ENCODE measurements at regions not wholly inside any gene's neighbourhood (a gene's known extent, or its start where the extent isn't known, plus 50 kb on each side); places are given as distances from the start of the nearest gene placed in this dataset.

DNA sequence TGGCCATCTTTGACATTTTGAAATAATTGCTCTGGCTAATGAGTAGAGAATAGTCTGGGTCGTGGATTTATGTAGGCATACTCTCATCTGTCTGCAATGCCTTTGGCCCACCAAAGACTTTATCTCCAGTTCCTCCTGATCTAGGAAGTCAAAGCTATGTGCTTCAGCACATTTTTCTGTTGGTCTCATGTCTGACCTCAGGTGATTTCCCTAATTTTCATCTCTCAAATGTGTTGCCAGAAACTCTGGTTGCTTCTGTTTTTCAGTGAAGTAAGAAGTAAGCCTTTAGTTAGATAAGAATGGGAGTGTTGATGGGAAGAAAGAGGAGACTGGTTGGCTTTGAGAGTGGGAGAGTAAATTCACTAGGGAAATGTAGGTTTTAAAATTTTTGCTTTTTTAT, 66.4 kb downstream of the GPR88 start:
- H3K4me3 ChIP-seq (ENCODE audit: low read depth in 1 of 2, low read length in 2 of 2): no peak overlapping the region
- DNase-seq (no peak), ATAC-seq (ENCODE audit: insufficient read depth, low read depth) (no peak)
- H3K9ac ChIP-seq (ENCODE audit: low read depth, low read length): no peak overlapping the region
- H3K36me3 ChIP-seq (ENCODE audit: insufficient read depth, low read length): no peaks in the 10 kb centered on the region
- H3K4me2 ChIP-seq (ENCODE audit: insufficient read depth, low read length): no peak overlapping the region
- TF ChIP-seq EZH2 (IDR thresholded peaks at IDR 0.05; ENCODE audit: borderline replicate concordance, low read depth, low read length, severe bottlenecking): no peak
- no peak for TF ChIP-seq CTCF (IDR thresholded peaks at IDR 0.05; ENCODE audit: borderline replicate concordance, extremely low read depth, low read length, poor library complexity, severe bottlenecking)
- no peaks in the 10 kb centered on the region for H3K4me1 ChIP-seq (ENCODE audit: insufficient read depth, low read length)
- H3K27ac ChIP-seq (ENCODE audit: low read length): no peak overlapping the region
- H3K79me2 ChIP-seq (ENCODE audit: insufficient read depth, low read length): no peaks in the 10 kb centered on the region
- no peaks in the 10 kb centered on the region for H3K27me3 ChIP-seq (ENCODE audit: insufficient read depth, low read length, poor library complexity)
- H2AFZ ChIP-seq (ENCODE audit: low read depth, low read length): no peak overlapping the region
- H4K20me1 ChIP-seq (ENCODE audit: insufficient read depth, low read length): no peaks in the 10 kb centered on the region
- H3K9me3 ChIP-seq (ENCODE audit: insufficient read depth, low read length, severe bottlenecking): peaks cover 4% of the 10 kb centered on the region

DNA sequence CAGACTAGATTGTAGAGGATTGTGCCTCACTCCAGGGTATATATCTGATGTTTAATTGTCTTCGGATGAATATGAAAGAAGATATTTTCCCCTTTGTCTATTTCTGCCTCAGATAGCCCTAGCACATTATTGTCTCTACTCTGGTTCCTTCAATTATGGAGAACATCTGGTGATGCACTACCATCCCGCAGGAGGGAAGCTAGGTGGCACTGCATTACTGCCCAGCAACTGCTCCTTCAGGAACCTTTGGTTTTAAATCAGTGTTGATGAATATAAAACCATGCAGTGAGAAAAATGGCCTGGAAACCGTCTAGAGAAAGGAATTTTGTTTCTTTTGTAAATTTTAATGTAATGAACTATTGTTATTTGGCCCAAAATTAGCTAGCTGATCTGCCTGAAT, 68.5 kb downstream of the GPR88 start:
- no peak overlapping the region for H3K9ac ChIP-seq (ENCODE audit: low read depth, low read length)
- ATAC-seq (ENCODE audit: insufficient read depth, low read depth) (peak; percentile 58; the same call in 1 of the 3 replicates), DNase-seq (no peak)
- H3K27ac ChIP-seq (ENCODE audit: low read length): no peak overlapping the region
- H3K36me3 ChIP-seq (ENCODE audit: insufficient read depth, low read length): no peaks in the 10 kb centered on the region
- no peak overlapping the region for H3K4me3 ChIP-seq (ENCODE audit: low read depth in 1 of 2, low read length in 2 of 2)
- no peaks in the 10 kb centered on the region for H4K20me1 ChIP-seq (ENCODE audit: insufficient read depth, low read length)
- H3K9me3 ChIP-seq (ENCODE audit: insufficient read depth, low read length, severe bottlenecking): peaks cover 4% of the 10 kb centered on the region
- H3K79me2 ChIP-seq (ENCODE audit: insufficient read depth, low read length): no peaks in the 10 kb centered on the region
- no peaks in the 10 kb centered on the region for H3K27me3 ChIP-seq (ENCODE audit: insufficient read depth, low read length, poor library complexity)
- no peaks in the 10 kb centered on the region for H3K4me1 ChIP-seq (ENCODE audit: insufficient read depth, low read length)
- no peak overlapping the region for H3K4me2 ChIP-seq (ENCODE audit: insufficient read depth, low read length)
- TF ChIP-seq CTCF (IDR thresholded peaks at IDR 0.05; ENCODE audit: borderline replicate concordance, extremely low read depth, low read length, poor library complexity, severe bottlenecking) (peak; percentile 58), EZH2 (IDR thresholded peaks at IDR 0.05; ENCODE audit: borderline replicate concordance, low read depth, low read length, severe bottlenecking) (no peak)
- no peak overlapping the region for H2AFZ ChIP-seq (ENCODE audit: low read depth, low read length)

DNA sequence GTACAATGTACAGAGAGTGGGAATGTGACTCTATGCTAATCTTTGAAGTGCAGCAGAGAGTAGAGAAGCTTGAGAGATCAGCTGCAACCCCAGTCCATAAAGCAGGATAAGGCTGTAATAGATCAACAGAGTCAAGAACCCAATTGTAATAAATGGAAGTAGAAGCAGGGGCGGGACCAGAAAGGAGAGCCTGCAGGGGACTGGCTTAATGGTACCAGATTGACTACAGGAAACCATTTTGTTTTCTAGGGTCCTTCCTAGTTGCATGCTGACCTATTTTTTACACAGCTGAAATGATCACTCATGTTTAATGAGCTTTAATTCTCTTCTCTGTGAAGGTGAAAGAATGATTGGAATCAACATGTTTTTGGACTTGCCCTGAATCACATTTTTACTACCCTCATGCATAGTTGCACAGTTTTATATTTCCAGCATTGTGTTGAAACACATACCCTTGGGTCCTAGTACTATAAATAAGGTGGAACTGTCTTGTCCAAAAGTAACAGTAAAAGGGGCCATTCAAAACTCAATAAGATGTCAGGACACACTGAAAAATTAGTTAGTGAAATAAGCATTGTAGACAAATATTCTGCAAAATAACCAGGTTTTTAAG, 69.8 kb downstream of the GPR88 start:
- ATAC-seq (ENCODE audit: insufficient read depth, low read depth): no peak
- TF ChIP-seq CTCF (IDR thresholded peaks at IDR 0.05; ENCODE audit: borderline replicate concordance, extremely low read depth, low read length, poor library complexity, severe bottlenecking) (no peak), EZH2 (IDR thresholded peaks at IDR 0.05; ENCODE audit: borderline replicate concordance, low read depth, low read length, severe bottlenecking) (no peak)
- H2AFZ ChIP-seq (ENCODE audit: low read depth, low read length): peak overlapping the region; percentile 32; the same call in 1 of the 2 replicates

More for the DNA sequence above, 69.8 kb downstream of the GPR88 start:
- Histone ChIP-seq H3K27ac (ENCODE audit: low read length) (no peak overlapping the region), H4K20me1 (ENCODE audit: insufficient read depth, low read length) (no peaks in the 10 kb centered on the region), H3K9ac (ENCODE audit: low read depth, low read length) (no peak overlapping the region), H3K9me3 (ENCODE audit: insufficient read depth, low read length, severe bottlenecking) (peaks cover 4% of the 10 kb centered on the region), H3K36me3 (ENCODE audit: insufficient read depth, low read length) (no peaks in the 10 kb centered on the region), H3K79me2 (ENCODE audit: insufficient read depth, low read length) (no peaks in the 10 kb centered on the region), H3K4me2 (ENCODE audit: insufficient read depth, low read length) (no peak overlapping the region), H3K4me1 (ENCODE audit: insufficient read depth, low read length) (no peaks in the 10 kb centered on the region), H3K4me3 (ENCODE audit: low read depth in 1 of 2, low read length in 2 of 2) (no peak overlapping the region), H3K27me3 (ENCODE audit: insufficient read depth, low read length, poor library complexity) (no peaks in the 10 kb centered on the region)
- no peak for DNase-seq

Data from DND-41 (cell line).